Sigmoid colon (tissue), 6 donors: ENCODE measurements at regions not wholly inside any gene's neighbourhood (a gene's known extent, or its start where the extent isn't known, plus 50 kb on each side); places are given as distances from the start of the nearest gene placed in this dataset.

ENCODE experiments used
- DNase-seq: peaks from one replicate; pipeline ENCODE4 v3.0.0-alpha.2; 2019
- H3K27ac ChIP-seq, 4 donors: fragments of 200-600 bp; sonication (generic); one replicate each; pipeline ENCODE4 v1.5.1; 2016 to 2019; ENCODE audit warnings: mild to moderate bottlenecking in 1 of 4
- H3K27me3 ChIP-seq, 3 donors: fragments of 200-600 bp; sonication (generic); one replicate each; pipeline ENCODE4 v1.5.1; 2019; ENCODE audit warnings: mild to moderate bottlenecking in 1 of 3
- H3K36me3 ChIP-seq, 4 donors: fragments of 200-600 bp; sonication (generic); one replicate each; pipeline ENCODE4 v1.5.1; 2016 to 2019
- H3K4me1 ChIP-seq, 4 donors: fragments of 200-600 bp; sonication (generic); one replicate each; pipeline ENCODE4 v1.5.1; 2017 to 2019
- H3K4me3 ChIP-seq, 4 donors: fragments of 200-600 bp; sonication (generic); one replicate each; pipeline ENCODE4 v1.5.1; 2017 to 2019; ENCODE audit warnings: mild to moderate bottlenecking in 2 of 4, moderate library complexity in 1 of 4
- H3K9me3 ChIP-seq, 4 donors: fragments of 200-600 bp in 3 of 4; sonication (generic) in 3 of 4; one replicate each; pipeline versions ENCODE4 v1.5.1 to v1.6.1; 2013 to 2019
- CTCF ChIP-seq, 4 experiments: fragments of 450-650 bp in 3 of 4; fragments of 200-600 bp in 1 of 4; IDR thresholded peaks; one replicate each; pipeline ENCODE4 v1.5.1; 2016 to 2019; ENCODE audit warnings: antibody characterized with exemption in 4 of 4, mild to moderate bottlenecking in 3 of 4, moderate library complexity in 2 of 4
- EP300 ChIP-seq, 4 donors: sonication (generic); formaldehyde crosslinking; IDR thresholded peaks; one replicate each; pipeline ENCODE4 v1.6.1; 2017; ENCODE audit warnings: antibody characterized with exemption in 4 of 4
- POLR2A ChIP-seq, 2 donors: fragments of 450-650 bp; IDR thresholded peaks; one replicate each; pipeline ENCODE4 v1.6.1; 2016; ENCODE audit warnings: antibody characterized with exemption in 2 of 2, mild to moderate bottlenecking in 2 of 2, moderate library complexity in 2 of 2
- POLR2AphosphoS5 ChIP-seq, 4 donors: sonication (generic); formaldehyde crosslinking; IDR thresholded peaks; one replicate each; pipeline ENCODE4 v1.6.1; 2017; ENCODE audit warnings: antibody characterized with exemption in 4 of 4
- WGBS, 2 donors: extraction: QIAGEN DNeasy Blood & Tissue Kit; methylation state at CpG; one replicate each; pipeline ENCODE4 v1.1.7; 2013; 5-methylcytosine and 5-hydroxymethylcytosine counted together
- intact Hi-C: fragments of 100-400 bp; cut with DNase I; formaldehyde crosslinking; loops from one replicate; pipeline ENCODE4 v1.15.1; 2023
- donor health status: healthy with polysubstance abuse.
- donor health status: healthy.

GRCh38 chr9:26399556-26399955, 493.0 kb downstream of the CAAP1 start:
- no peaks in the 10 kb centered on the region for H3K36me3 ChIP-seq
- H3K4me3 ChIP-seq = no peak overlapping the region
- H3K9me3 ChIP-seq = no peaks in the 10 kb centered on the region
- 86 to 88% methylated on average over 4 of the region's 4 CpGs for WGBS, 2 donors
- no peak overlapping the region for H3K27ac ChIP-seq
- H3K27me3 ChIP-seq = no peaks in the 10 kb centered on the region
- intact Hi-C loops = no loop called here
- H3K4me1 ChIP-seq = no peaks in the 10 kb centered on the region
- TF ChIP-seq POLR2AphosphoS5 (IDR thresholded peaks at IDR 0.05) = no peak
- no peak for TF ChIP-seq POLR2A (IDR thresholded peaks at IDR 0.05)
- TF ChIP-seq EP300 (IDR thresholded peaks at IDR 0.05) = no peak
- TF ChIP-seq CTCF (IDR thresholded peaks at IDR 0.05) = no peak
- no peak for DNase-seq

GRCh38 chr9:26394025-26394424, 498.6 kb downstream of the CAAP1 start:
- Histone ChIP-seq H3K9me3 (peaks cover 0 to 3% (median under 1%) of the 10 kb centered on the region in 4 donors), H3K4me3 (no peak overlapping the region), H3K36me3 (no peaks in the 10 kb centered on the region), H3K4me1 (no peaks in the 10 kb centered on the region), H3K27ac (no peak overlapping the region), H3K27me3 (no peaks in the 10 kb centered on the region)
- intact Hi-C loops = no loop called here
- 92 to 94% methylated on average over 1 of the region's 1 CpG for WGBS, 2 donors
- DNase-seq = no peak
- TF ChIP-seq EP300 (IDR thresholded peaks at IDR 0.05) = no peak
- TF ChIP-seq POLR2A (IDR thresholded peaks at IDR 0.05) = no peak
- TF ChIP-seq CTCF (IDR thresholded peaks at IDR 0.05) = no peak
- TF ChIP-seq POLR2AphosphoS5 (IDR thresholded peaks at IDR 0.05) = no peak

- Histone ChIP-seq H3K27ac (no peak overlapping the region), H3K4me1 (no peaks in the 10 kb centered on the region), H3K4me3 (no peak overlapping the region), H3K27me3 (no peaks in the 10 kb centered on the region), H3K36me3 (no peaks in the 10 kb centered on the region), H3K9me3 (peaks cover 0 to 3% (median 2%) of the 10 kb centered on the region in 4 donors)
- TF ChIP-seq EP300 (IDR thresholded peaks at IDR 0.05) = no peak
- no peak for TF ChIP-seq CTCF (IDR thresholded peaks at IDR 0.05)
- no peak for TF ChIP-seq POLR2A (IDR thresholded peaks at IDR 0.05)
- TF ChIP-seq POLR2AphosphoS5 (IDR thresholded peaks at IDR 0.05) = no peak
- no peak for DNase-seq
- intact Hi-C loops = no loop called here
Observed at GRCh38 chr9:26392639-26393038, 500.0 kb downstream of the CAAP1 start.

GRCh38 chr9:26391036-26391435, 501.6 kb downstream of the CAAP1 start:
- H3K36me3 ChIP-seq = no peaks in the 10 kb centered on the region
- TF ChIP-seq POLR2AphosphoS5 (IDR thresholded peaks at IDR 0.05) (no peak), CTCF (IDR thresholded peaks at IDR 0.05) (no peak), POLR2A (IDR thresholded peaks at IDR 0.05) (no peak), EP300 (IDR thresholded peaks at IDR 0.05) (no peak)
- no peak overlapping the region for H3K4me3 ChIP-seq
- peaks cover 0 to 3% (median 2%) of the 10 kb centered on the region in 4 donors for H3K9me3 ChIP-seq
- intact Hi-C loops = no loop called here
- DNase-seq = no peak
- no peaks in the 10 kb centered on the region for H3K27me3 ChIP-seq
- H3K27ac ChIP-seq = no peak overlapping the region
- 65 to 76% methylated on average over 4 of the region's 4 CpGs for WGBS, 2 donors
- no peaks in the 10 kb centered on the region for H3K4me1 ChIP-seq

GRCh38 chr9:26375448-26375847, 517.2 kb downstream of the CAAP1 start:
- Histone ChIP-seq H3K4me1 (no peaks in the 10 kb centered on the region), H3K36me3 (no peaks in the 10 kb centered on the region), H3K9me3 (peaks cover 0 to 2% (median 0%) of the 10 kb centered on the region in 4 donors), H3K27ac (no peak overlapping the region), H3K4me3 (no peak overlapping the region), H3K27me3 (no peaks in the 10 kb centered on the region)
- intact Hi-C loops = no loop called here
- 80 to 87% methylated on average over 2 of the region's 2 CpGs for WGBS, 2 donors
- DNase-seq = no peak
- TF ChIP-seq EP300 (IDR thresholded peaks at IDR 0.05) = no peak
